ENCODE measurements at regions not wholly inside any gene's neighbourhood (a gene's known extent, or its start where the extent isn't known, plus 50 kb on each side); places are given as distances from the start of the nearest gene placed in this dataset.

- no peak for TF ChIP-seq CTCF (IDR thresholded peaks at IDR 0.05)
- TF ChIP-seq POLR2A (IDR thresholded peaks at IDR 0.05), result no peak
These were observed 161.2 kb upstream of the RTL1 start for GRCh38 chr14:101064718-101065117.

All from right lobe of liver (tissue), 4 donors.